Stimulated activated naive CD4-positive, alpha-beta T cell (primary cell): ENCODE measurements at regions not wholly inside any gene's neighbourhood (a gene's known extent, or its start where the extent isn't known, plus 50 kb on each side); places are given as distances from the start of the nearest gene placed in this dataset.
"Not testable (repeated sequence)": the region's sequence is repeated elsewhere in the genome, so short reads cannot be mapped to it uniquely, and the experiment has no call there.

Source experiments
- DNase-seq, 6 experiments: peaks; one replicate each; lab custom pipeline; 2025; lab: John Stamatoyannopoulos, UW

- DNase-seq, result not testable (repeated sequence)
These were observed 128.5 kb upstream of the ZNF267 start for GRCh38 chr16:31745098-31745497.

- no peak for DNase-seq
These were observed 127.7 kb upstream of the ZNF267 start for GRCh38 chr16:31745900-31746299.

DNA sequence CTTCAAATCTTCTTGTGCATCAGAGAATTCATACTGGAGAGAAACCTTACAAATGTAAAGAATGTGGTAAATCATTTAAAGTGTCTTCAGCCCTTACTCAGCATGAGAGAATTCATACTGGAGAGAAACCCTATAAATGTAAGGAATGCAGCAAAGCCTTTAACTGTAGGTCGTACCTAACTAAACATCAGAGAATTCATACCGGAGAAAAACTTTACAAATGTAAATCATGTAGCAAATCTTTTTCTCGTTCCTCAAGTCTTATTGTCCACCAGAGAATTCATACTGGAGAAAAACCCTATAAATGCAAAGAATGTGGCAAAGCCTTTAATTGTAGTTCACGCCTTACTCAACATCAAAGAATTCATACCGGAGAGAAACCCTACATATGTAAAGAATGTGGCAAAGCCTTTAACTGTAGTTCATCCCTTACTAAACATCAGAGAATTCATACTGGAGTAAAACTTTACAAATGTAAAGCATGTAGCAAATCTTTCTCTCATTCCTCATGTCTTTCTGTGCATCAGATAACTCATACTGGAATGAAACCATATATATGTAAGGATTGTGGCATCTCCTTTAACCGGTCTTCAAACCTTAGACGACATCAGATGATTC, 118.5 kb upstream of the ZNF267 start:
- no peak for DNase-seq

- no peak for DNase-seq
These were observed 109.5 kb upstream of the ZNF267 start for GRCh38 chr16:31764103-31764502.

DNA sequence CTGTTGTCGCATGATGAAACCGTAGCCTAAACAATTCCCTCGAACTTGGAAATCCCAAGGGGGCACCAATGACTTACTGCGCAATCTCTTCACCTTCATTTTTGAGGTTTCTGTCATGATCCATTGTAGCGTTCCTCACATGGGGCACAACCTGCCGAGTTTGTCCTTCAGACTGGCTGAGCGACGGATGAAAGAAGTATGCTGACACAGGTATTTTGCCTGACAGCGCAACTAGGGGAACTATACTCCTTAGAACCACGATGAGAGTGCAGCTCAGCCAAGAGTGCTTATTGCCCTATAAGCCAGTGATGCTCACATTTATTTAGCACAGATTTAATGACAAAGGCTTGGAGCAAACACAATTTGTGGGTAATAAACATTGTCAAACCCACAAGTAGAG, 106.3 kb upstream of the ZNF267 start:
- no peak for DNase-seq

GRCh38 chr16:31780342-31780741, 93.3 kb upstream of the ZNF267 start:
- DNase-seq, result no peak

DNA sequence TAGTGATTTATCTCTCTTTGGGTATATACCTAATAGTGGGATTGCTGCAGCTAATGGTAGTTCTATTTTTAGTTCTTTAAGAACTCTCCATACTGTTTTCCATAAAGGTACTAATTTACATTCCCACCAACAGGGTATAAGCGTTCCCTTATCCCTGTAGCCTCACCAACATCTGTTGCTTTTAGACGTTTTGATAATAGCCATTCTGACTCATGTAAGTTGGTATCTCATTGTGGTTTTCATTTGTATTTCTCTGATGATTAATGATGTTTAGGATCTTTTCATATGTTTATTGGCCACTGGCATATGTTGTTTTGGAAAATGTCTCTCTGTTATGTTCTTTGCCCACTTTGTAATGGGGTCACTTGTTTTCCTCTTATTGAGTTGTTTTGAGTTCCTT, 88.5 kb upstream of the ZNF267 start:
- DNase-seq, result no peak

DNA sequence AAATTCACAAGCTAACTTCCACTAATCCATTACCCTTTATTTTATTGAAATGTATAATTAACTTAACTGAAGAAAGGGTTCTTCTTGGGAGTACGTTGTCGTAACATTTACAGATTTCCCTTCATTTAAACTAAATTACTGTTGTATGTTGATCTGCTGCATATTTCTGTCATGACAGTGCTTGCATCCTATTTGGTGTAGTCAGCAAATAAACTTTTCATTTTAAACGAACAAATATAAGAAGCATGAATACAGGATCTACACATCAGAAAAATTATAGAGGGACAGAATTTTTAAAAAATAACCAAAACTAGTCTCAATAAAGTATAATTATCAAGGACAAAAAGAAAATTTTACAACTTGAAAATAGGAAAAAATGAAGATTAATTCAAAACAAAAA, 66.5 kb upstream of the ZNF267 start:
- no peak for DNase-seq

DNA sequence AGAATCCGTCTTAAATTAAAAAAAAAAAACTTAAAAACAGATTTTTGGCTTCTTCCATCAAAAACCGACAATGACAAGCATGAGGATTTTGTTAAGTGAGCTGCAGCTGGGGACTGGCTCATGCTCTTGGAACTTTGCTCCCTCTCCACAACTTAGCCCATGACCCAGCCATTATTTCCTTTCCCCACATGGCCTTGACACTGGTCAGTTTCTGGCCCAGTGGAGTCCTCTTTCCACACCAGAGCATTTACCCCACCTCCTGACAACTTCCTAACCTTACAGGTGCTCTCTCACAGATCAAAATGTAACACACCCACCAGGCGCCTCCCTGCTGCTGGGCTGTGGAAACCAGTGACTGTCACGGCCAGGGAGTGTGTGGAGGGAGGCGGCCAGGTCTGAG, 62.7 kb upstream of the ZNF267 start:
- DNase-seq, result no peak

DNA sequence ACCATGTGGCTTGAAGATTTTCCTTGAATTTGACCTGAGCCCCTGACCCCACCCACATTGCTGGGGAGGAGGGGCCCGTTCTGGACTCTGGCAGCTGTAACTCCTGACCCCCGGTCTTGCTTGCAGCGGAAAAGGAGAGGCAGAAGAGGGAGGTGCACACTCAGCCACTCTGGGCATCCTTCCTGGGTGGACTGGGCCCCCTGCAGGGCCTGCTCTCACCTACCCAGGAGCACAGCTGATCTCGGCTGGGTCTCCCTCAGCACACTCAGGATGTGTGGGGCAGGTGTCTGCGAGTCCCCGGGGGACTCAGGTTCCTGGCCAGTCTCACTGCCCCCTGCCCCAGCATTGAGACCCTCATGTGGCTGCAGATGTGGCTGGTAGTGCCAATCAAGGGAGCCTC, 57.5 kb upstream of the ZNF267 start:
- not testable (repeated sequence) for DNase-seq

- no peak for DNase-seq
These were observed 54.2 kb upstream of the ZNF267 start for GRCh38 chr16:31819386-31819785.

DNA sequence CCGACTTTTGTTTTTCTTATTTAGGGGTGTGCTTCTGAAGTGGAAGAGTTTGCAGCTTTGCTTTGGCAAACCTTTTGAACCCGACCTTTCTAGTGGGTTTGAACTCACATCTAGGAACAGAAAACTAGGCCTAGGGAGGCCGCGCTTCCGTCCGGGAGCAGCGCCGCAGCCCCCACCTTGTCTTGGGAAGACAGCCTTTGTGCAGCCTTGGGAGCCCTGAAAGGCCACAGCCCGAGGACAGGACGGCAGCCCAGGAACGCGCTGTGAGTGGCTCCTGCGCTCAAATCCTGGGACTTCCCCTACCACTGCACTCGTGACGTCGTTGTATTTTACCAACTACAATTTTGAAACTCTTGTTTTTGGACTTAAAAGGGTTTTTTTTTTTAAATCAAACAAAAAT, 53.7 kb upstream of the ZNF267 start:
- DNase-seq, result no peak
